Neuronal stem cell (in vitro differentiated cells): ENCODE measurements at regions not wholly inside any gene's neighbourhood (a gene's known extent, or its start where the extent isn't known, plus 50 kb on each side); places are given as distances from the start of the nearest gene placed in this dataset.
A peak's percentile ranks its signal among the peaks of the same experiment; 100 is the strongest.
"Not testable (repeated sequence)": the region's sequence is repeated elsewhere in the genome, so short reads cannot be mapped to it uniquely, and the experiment has no call there.

Source experiments
- DNase-seq: peaks from one replicate; pipeline ENCODE4 v3.0.0-alpha.2; 2013; ENCODE audit warnings: low spot score
- H2AFZ ChIP-seq: one replicate; pipeline ENCODE4 v1.6.1; 2013; ENCODE audit warnings: mild to moderate bottlenecking, low read length, inconsistent platforms
- H2AK5ac ChIP-seq: 2 replicates; pipeline ENCODE4 v1.6.1; 2013; ENCODE audit warnings: low read depth, mild to moderate bottlenecking, inconsistent platforms, low read length, moderate library complexity, mixed read lengths
- H2BK120ac ChIP-seq: 2 replicates; pipeline ENCODE4 v1.6.1; 2013; ENCODE audit warnings: low read depth, mild to moderate bottlenecking, inconsistent platforms, low read length, moderate library complexity, mixed read lengths
- H2BK12ac ChIP-seq: one replicate; pipeline ENCODE4 v1.6.1; 2013; ENCODE audit warnings: low read length, inconsistent platforms
- H2BK15ac ChIP-seq: 2 replicates; pipeline ENCODE4 v1.6.1; 2013; ENCODE audit warnings: mild to moderate bottlenecking, low read length, inconsistent platforms, mixed read lengths
- H2BK5ac ChIP-seq: one replicate; pipeline ENCODE4 v1.6.1; 2013; ENCODE audit warnings: inconsistent platforms, mild to moderate bottlenecking, low read length, moderate library complexity
- H3K14ac ChIP-seq: one replicate; pipeline ENCODE4 v1.6.1; 2013; ENCODE audit warnings: low read length, inconsistent platforms
- H3K18ac ChIP-seq: 2 replicates; pipeline ENCODE4 v1.6.1; 2013; ENCODE audit warnings: low read length, inconsistent platforms
- H3K23ac ChIP-seq: 2 replicates; pipeline ENCODE4 v1.6.1; 2013; ENCODE audit warnings: low read depth, mild to moderate bottlenecking, mixed read lengths, low read length, inconsistent platforms; ENCODE audit not compliant: poor library complexity
- H3K27ac ChIP-seq: replicated peaks from 3 replicates; pipeline ENCODE4 v1.5.1; 2013; ENCODE audit warnings: low read length, inconsistent platforms
- H3K27me3 ChIP-seq, 3 experiments: 2 replicates each; pipeline ENCODE4 v1.6.1; 2013; ENCODE audit warnings: low read length in 3 of 3, mild to moderate bottlenecking in 2 of 3, inconsistent platforms in 1 of 3, low read depth in 1 of 3, mixed read lengths in 1 of 3, moderate library complexity in 1 of 3; ENCODE audit not compliant: control insufficient read depth in 3 of 3, insufficient read depth in 3 of 3
- H3K36me3 ChIP-seq, 2 donors: replicated peaks in 1 of 2; 2 replicates each; pipeline ENCODE4 v1.6.1; 2013; ENCODE audit warnings: low read length in 2 of 2; ENCODE audit not compliant: control insufficient read depth in 2 of 2, insufficient read depth in 2 of 2
- H3K4ac ChIP-seq: 2 replicates; pipeline ENCODE4 v1.6.1; 2013; ENCODE audit warnings: inconsistent platforms, mild to moderate bottlenecking, low read length, moderate library complexity
- H3K4me1 ChIP-seq, 2 donors: 1 replicate in 1 of 2; 2 replicates in 1 of 2; pipeline ENCODE4 v1.6.1; 2013; ENCODE audit warnings: low read length in 2 of 2, low read depth in 1 of 2; ENCODE audit not compliant: control insufficient read depth in 2 of 2, insufficient read depth in 1 of 2
- H3K4me2 ChIP-seq: one replicate; pipeline ENCODE4 v1.6.1; 2013; ENCODE audit warnings: mild to moderate bottlenecking, low read length, inconsistent platforms; ENCODE audit not compliant: insufficient read depth, poor library complexity, severe bottlenecking
- H3K4me3 ChIP-seq, 2 donors: 2 replicates each; pipeline ENCODE4 v1.5.1; 2013; ENCODE audit warnings: low read length in 2 of 2, mild to moderate bottlenecking in 2 of 2, inconsistent platforms in 1 of 2, moderate library complexity in 1 of 2
- H3K79me1 ChIP-seq: one replicate; pipeline ENCODE4 v1.6.1; 2013; ENCODE audit warnings: low read depth, mild to moderate bottlenecking, inconsistent platforms, low read length, moderate library complexity
- H3K9ac ChIP-seq: one replicate; pipeline ENCODE4 v1.6.1; 2013; ENCODE audit warnings: mild to moderate bottlenecking, low read depth, low read length, inconsistent platforms; ENCODE audit not compliant: poor library complexity
- H3K9me3 ChIP-seq, 2 donors: replicated peaks in 1 of 2; 2 replicates each; pipeline versions ENCODE3 to v1.6.1; 2013; ENCODE audit warnings: low read length in 2 of 2, mild to moderate bottlenecking in 2 of 2, inconsistent platforms in 1 of 2, low read depth in 1 of 2, mixed read lengths in 1 of 2, moderate library complexity in 1 of 2; ENCODE audit not compliant: control insufficient read depth in 2 of 2, insufficient read depth in 1 of 2
- H4K8ac ChIP-seq: one replicate; pipeline ENCODE4 v1.6.1; 2013; ENCODE audit warnings: low read depth, mild to moderate bottlenecking, inconsistent platforms, low read length, moderate library complexity
- H4K91ac ChIP-seq: one replicate; pipeline ENCODE4 v1.6.1; 2013; ENCODE audit warnings: low read length, low read depth, mild to moderate bottlenecking, inconsistent platforms; ENCODE audit not compliant: poor library complexity
- WGBS, 2 donors: extraction: QIAGEN DNeasy Blood & Tissue Kit; methylation state at CpG; one replicate each; pipeline ENCODE4 v1.1.7; 2013; ENCODE audit warnings: missing lambda C conversion rate in 2 of 2, mixed read lengths in 1 of 2; ENCODE audit not compliant: insufficient read length in 2 of 2, insufficient replicate concordance in 1 of 2; ENCODE audit errors: extremely low coverage in 2 of 2; 5-methylcytosine and 5-hydroxymethylcytosine counted together

- DNase-seq, H2BK15ac ChIP-seq: not testable (repeated sequence)
Measured at GRCh38 chr3:163551915-163552658, 1526.2 kb downstream of the SI start.

GRCh38 chr3:163548015-163548414, 1530.3 kb downstream of the SI start:
- no peak for DNase-seq
- no CpG with 5 or more reads among the region's 1 CpG for WGBS, 2 donors

More at GRCh38 chr3:163551915-163552658, 1526.2 kb downstream of the SI start:
- WGBS, 2 donors, result no CpG with 5 or more reads among the region's 37 CpGs
- not testable (repeated sequence) for H2BK120ac ChIP-seq, H3K9ac ChIP-seq, H2AK5ac ChIP-seq, H3K23ac ChIP-seq, H4K8ac ChIP-seq, H3K4me2 ChIP-seq, H4K91ac ChIP-seq, H3K4ac ChIP-seq, H3K9me3 ChIP-seq, H3K27me3 ChIP-seq, H3K4me1 ChIP-seq, H3K36me3 ChIP-seq, H3K4me3 ChIP-seq, H3K14ac ChIP-seq, H3K79me1 ChIP-seq, H3K18ac ChIP-seq, H2BK12ac ChIP-seq, H2BK5ac ChIP-seq, H3K27ac ChIP-seq
- H2AFZ ChIP-seq, result peak overlapping the region; percentile 34

DNA sequence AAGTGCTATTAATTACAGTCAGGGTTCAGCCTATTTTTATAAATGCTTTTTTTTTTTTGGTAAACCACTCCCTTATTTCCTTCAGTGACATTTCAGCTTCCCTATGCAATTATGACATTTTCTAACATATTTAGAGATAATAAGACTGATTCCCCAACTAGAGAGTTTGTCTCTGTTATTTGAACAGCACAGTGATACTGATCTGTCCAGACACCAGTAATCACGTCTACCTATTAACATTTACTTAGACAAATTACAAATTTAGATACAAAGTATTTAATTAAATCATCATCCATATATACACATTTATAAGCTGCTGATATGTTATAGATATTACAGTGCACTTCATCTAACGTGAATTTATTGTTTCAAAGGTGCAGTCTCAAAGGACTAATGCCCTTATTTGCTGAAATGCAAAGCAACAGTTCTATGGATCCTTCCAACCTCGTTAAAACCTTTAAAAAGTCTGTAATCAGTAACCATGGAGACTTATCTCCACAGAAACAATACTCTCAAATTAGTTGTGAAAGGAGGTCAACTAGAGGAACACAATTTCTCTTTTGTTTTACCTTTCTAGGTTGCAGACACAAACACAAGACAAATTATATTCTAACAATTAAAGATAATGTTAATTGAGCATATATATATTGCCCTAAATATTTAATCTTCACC, 1531.1 kb downstream of the SI start:
- Histone ChIP-seq H3K27me3 (no peaks in the 10 kb centered on the region), H3K36me3 (no peaks in the 10 kb centered on the region), H3K9me3 (no peaks in the 10 kb centered on the region), H4K91ac (no peak overlapping the region), H2BK15ac (no peak overlapping the region), H3K27ac (no peak overlapping the region), H4K8ac (no peak overlapping the region), H2BK120ac (no peak overlapping the region), H2AFZ (no peak overlapping the region), H3K4me2 (no peak overlapping the region), H2BK5ac (no peak overlapping the region), H3K18ac (no peak overlapping the region), H3K4me3 (no peak overlapping the region), H2AK5ac (no peak overlapping the region), H3K4ac (no peak overlapping the region), H3K9ac (no peak overlapping the region), H3K4me1 (no peaks in the 10 kb centered on the region), H3K79me1 (no peaks in the 10 kb centered on the region), H2BK12ac (no peak overlapping the region), H3K23ac (no peak overlapping the region), H3K14ac (no peak overlapping the region)
- no CpG with 5 or more reads among the region's 3 CpGs for WGBS, 2 donors
- DNase-seq, result no peak

More at GRCh38 chr3:163548015-163548414, 1530.3 kb downstream of the SI start:
- Histone ChIP-seq H2AK5ac (no peak overlapping the region), H2BK120ac (no peak overlapping the region), H3K27me3 (no peaks in the 10 kb centered on the region), H2BK15ac (no peak overlapping the region), H3K79me1 (no peaks in the 10 kb centered on the region), H3K18ac (no peak overlapping the region), H3K4ac (no peak overlapping the region), H3K27ac (no peak overlapping the region), H3K14ac (no peak overlapping the region), H2BK12ac (no peak overlapping the region), H3K4me2 (no peak overlapping the region), H4K8ac (no peak overlapping the region), H3K9ac (no peak overlapping the region), H3K4me1 (no peaks in the 10 kb centered on the region), H3K4me3 (no peak overlapping the region), H2BK5ac (no peak overlapping the region), H4K91ac (no peak overlapping the region), H3K36me3 (no peaks in the 10 kb centered on the region), H3K9me3 (no peaks in the 10 kb centered on the region), H2AFZ (no peak overlapping the region), H3K23ac (no peak overlapping the region)

- Histone ChIP-seq H4K8ac (no peak overlapping the region), H3K36me3 (no peaks in the 10 kb centered on the region), H3K4ac (no peak overlapping the region), H2BK120ac (no peak overlapping the region), H3K23ac (no peak overlapping the region), H3K14ac (no peak overlapping the region), H3K9ac (no peak overlapping the region), H2BK12ac (no peak overlapping the region), H2BK15ac (no peak overlapping the region), H2BK5ac (no peak overlapping the region), H3K9me3 (no peaks in the 10 kb centered on the region), H3K27ac (no peak overlapping the region), H3K4me1 (no peaks in the 10 kb centered on the region), H2AK5ac (no peak overlapping the region), H3K18ac (no peak overlapping the region), H2AFZ (peak overlapping the region; percentile 32), H3K79me1 (no peaks in the 10 kb centered on the region), H3K4me2 (no peak overlapping the region), H3K27me3 (no peaks in the 10 kb centered on the region), H3K4me3 (no peak overlapping the region), H4K91ac (no peak overlapping the region)
- DNase-seq, result no peak
- no CpG with 5 or more reads among the region's 2 CpGs for WGBS, 2 donors
Measured at GRCh38 chr3:163543662-163544061, 1534.6 kb downstream of the SI start.
